DMS53 treated with DMSO at 0.1 percent for 48 hours (cell line): ENCODE measurements at regions not wholly inside any gene's neighbourhood (a gene's known extent, or its start where the extent isn't known, plus 50 kb on each side); places are given as distances from the start of the nearest gene placed in this dataset.
"Not testable (repeated sequence)": the region's sequence is repeated elsewhere in the genome, so short reads cannot be mapped to it uniquely, and the experiment has no call there.

Experiments
- DNase-seq: peaks from one replicate; lab custom pipeline; 2025; ENCODE audit not compliant: unreplicated experiment; lab: John Stamatoyannopoulos, UW

GRCh38 chr3:72266921-72267524 lies 482.1 kb upstream of the PROK2 start:
- DNase-seq = not testable (repeated sequence)

DNA sequence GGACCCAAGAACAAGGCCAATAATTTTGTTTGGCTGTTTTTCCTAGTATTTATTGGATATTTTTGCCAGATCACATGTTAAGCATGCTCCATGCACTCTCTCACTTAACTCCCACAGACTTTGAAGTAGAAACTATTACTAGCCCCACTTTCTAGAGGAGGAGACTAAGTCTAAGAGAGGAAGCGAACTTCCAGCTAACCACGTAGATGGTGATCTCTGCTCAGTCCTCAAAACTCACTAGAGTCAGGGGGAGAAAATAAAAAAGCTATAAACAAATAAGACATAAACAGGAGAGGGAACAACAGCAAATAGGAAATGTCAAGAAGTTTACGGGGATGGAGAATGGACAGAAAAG lies 481.0 kb upstream of the PROK2 start:
- DNase-seq = no peak

- DNase-seq = no peak
These were observed 480.5 kb upstream of the PROK2 start for GRCh38 chr3:72265256-72266015.

DNA sequence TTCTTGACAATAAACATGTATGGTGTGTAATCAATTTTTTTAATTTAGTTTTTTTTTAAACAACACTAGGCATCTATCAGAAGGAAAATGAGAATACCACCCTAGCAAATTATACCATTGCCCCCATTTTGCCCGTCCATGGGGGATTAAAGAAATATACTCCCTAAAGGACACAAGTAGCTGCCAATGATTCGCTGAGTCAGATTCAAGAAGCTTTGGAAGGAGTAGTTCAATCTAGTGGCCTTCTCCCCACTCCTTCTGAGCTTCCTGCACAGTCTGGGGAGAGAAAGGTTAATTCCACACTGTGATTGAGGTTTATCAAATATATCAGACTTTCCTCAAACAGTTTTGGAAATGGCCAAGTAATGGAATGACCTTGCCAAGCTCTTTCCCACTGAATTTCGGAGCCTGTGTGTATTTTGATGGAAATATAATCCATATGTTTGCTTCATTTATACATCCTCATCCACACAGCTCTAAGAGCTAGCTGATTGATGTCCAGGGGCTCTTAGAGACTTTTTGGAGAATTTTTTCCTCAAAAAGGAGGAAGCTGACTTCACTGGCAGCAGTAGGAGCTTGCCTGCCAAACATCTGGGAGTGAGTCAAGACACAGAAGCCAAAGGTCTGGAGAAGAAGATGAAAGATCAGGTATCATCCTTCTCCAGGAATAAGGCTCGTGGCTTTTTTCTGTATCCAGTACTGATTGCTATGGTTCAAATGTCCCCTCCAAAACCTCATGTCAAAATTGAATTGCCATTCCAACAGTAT lies 478.5 kb upstream of the PROK2 start:
- DNase-seq = no peak

DNA sequence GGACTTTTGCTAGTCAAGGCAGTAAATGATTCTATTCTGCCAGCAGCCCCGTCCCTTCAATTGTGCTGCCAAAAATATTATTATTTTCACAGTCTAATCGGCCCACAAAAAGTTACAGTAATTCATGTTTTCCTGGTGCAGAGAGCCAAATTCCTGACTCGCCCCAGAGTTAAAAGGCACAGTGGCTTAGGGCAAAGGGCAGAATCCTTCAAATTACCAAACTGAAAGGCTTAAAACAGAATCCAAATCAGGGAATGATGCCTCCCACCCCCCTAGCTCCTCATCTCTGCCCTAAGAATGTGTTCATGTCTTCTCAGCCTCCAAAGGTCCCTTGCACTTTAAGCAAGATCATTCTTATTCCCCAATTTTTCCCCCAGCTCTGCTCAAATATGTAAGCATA lies 477.8 kb upstream of the PROK2 start:
- DNase-seq = no peak

DNA sequence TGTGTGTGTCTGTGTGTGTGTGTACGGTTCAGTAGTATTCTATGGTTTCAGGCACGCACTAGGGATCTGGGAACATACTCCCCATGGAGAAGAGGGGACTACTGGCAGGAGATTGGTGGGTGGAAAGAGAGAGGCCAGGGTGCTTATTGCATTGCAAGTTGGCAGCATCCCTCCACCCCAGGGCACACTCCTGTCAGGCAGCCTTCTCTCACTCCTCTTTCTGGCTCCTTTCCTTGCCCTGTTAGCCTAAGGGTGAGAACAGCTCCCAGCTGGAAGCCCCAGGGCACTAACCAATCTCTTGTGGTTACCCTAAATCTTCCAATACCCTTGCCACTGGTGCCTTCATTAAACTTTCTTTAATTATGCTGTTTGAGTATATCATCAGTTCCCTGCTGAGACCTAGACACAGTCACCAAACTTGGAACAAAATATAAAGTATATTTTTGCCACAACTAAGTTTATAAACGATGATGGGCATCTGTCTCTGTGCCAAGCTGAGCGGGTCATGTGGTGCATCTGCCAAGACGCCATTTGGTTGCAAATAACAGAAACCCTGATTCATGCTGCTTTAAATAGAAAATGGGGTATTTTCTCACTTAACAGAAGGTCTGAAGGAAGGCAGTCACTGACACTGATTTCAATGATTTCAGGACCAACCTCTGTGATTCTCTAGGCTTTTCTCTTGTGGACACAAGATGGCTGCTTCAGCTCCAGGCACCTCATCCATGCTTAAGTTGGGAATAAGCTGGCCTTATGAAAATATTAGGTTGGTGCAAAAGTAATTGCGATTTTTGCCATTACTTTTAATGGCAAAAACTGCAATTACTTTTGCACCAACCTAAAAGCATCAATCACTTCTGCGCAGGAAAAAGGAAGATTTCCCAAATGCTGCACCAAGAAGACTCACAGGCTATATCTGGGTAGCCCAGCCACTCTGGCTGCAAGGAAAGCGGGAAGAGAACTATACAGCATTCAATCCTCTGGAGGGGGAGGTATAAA lies 476.9 kb upstream of the PROK2 start:
- no peak for DNase-seq

- no peak for DNase-seq
These were observed 475.6 kb upstream of the PROK2 start for GRCh38 chr3:72260588-72260910.

DNA sequence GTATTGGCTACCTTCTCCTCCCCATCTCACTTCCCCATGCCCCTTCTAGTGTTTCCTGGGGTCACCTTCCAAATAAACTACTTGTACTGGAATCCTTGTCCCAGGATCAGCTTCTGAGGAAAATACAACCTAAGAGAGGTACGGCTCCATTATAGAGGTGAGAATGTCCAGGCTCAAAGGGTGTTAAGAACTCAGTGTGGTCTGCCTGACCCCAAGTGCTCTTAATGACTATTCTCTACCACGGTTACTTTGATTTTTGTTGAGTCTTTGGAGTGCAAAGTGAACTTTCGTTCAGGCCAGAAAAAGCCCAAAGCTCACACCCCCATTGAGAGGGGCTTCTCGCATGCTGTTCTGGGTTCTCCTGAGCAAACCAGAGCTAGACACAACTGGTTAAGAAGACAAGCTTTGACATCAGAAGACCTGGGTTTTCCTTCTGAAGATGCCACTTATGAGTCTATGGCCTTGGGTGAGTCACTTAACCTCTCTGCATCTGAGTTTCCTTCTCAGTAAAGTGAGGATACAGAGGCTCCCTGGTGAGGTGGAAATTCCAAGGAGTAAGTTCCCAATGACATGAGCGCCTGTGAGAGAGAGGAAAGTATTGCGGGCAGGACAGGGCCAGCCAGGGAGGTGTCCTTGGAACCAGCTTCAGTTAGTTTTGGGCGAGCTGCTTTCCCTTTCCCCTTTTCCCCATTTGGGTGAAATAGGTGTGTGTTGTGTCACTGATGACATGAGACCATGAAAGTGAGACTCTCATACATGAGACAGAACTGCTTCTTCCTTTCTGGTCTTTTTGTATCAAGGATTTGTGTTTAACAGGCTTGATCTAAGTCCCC lies 475.0 kb upstream of the PROK2 start:
- DNase-seq = no peak

- DNase-seq = no peak
These were observed 473.6 kb upstream of the PROK2 start for GRCh38 chr3:72258361-72259141.

DNA sequence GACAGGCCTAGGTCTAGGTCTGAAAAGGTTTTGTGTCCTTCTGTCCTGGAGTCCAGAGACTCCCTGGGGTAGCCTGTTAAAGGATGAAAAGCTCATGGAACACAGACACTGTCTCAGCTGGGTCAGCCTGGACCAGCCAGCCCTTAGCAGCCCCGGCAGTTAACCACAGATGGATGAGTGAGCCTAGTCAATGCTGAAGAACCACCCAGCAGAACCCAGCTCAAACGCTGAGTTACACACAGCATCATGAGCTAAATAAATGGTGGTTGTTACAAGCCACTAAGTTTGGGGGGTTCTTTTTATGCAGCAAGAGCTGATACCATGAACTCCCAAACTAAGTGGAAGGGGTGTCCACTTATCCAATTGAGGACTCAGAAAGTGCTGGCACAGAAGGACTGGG lies 472.8 kb upstream of the PROK2 start:
- no peak for DNase-seq

- no peak for DNase-seq
These were observed 472.3 kb upstream of the PROK2 start for GRCh38 chr3:72257203-72257602.

GRCh38 chr3:72256716-72257115 lies 471.8 kb upstream of the PROK2 start:
- DNase-seq = no peak

DNA sequence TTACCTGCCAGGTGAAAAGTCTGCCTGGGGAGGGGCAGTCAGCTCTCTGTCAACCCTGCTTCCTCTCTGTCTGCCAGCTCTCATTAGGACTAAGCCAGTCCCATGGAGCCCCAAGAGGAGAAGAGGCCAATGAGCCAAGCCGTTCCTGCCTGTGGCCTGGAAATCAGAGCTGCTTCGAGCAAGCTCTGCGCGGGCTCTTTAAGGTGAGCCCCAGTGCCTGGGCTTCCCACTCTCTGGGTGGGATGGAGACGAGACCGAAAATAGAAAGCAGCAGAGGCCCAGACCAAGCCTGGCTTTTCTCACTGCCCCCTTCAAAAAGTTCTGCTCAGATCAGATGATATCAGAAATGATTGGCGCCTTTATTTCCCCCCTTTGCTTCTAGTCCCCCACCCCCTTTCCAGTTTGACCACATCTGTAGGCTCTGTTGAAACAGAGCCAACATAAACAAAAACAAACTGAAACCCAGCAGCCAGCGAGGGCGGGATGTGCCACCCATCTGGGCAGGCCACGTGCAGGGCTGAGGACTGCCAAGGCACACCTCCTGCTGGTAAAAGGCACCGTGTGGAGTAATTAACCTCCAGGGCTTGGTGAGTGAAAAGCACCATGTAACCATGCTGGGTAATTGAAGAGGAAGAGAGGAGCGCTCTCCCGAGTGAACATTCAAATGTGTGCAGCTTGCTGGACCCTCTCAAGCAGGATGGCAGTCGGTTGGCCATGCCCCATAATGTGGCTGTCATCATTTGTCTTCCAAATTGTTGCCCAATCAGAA lies 471.0 kb upstream of the PROK2 start:
- no peak for DNase-seq

- no peak for DNase-seq
These were observed 470.2 kb upstream of the PROK2 start for GRCh38 chr3:72255191-72255590.

DNA sequence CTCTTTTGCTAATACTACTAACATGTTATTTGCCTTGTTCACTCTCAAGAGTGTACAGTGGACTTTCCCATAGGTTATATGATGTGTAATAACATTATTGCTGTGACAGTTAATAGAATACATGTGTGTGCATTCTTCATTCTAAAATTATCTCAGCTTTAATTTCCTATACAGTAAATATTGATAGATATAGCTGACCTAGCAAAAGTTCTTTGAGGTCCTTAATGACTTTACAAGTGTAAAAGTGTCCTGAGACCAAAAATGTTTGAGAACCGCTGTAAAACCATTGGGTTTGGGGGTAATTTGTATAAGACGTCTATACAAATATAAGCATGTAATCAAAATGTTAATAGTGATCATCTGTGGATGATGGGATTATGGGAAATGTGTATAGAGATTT lies 469.5 kb upstream of the PROK2 start:
- DNase-seq = no peak

- no peak for DNase-seq
These were observed 465.8 kb upstream of the PROK2 start for GRCh38 chr3:72250725-72251124.

DNA sequence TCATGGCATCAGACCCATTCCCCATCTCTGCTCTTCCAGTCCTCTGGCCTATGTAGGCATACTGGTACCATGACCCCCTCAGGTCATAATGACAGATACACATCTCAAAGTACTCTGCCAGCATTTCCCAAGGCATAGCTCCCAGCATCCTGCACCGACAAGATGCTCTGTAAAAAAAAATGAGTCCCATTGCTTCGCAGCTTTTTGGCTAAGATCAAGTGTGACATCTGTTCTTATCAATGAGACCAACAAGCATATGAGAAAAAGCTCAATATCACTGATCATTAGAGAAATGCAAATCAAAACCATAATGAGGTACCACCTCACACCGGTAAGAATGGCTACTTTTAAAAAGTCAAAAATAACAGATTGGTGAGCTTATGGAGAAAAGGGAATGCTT lies 463.9 kb upstream of the PROK2 start:
- DNase-seq = no peak

GRCh38 chr3:72248389-72248761 lies 463.4 kb upstream of the PROK2 start:
- no peak for DNase-seq
